ENCODE measurements at regions not wholly inside any gene's neighbourhood (a gene's known extent, or its start where the extent isn't known, plus 50 kb on each side); places are given as distances from the start of the nearest gene placed in this dataset.

- Histone ChIP-seq H3K4me1 (ENCODE audit: control extremely low read depth in 1 of 4, control insufficient read depth in 4 of 4, insufficient read depth in 4 of 4, low read length in 3 of 4) (peaks cover 0 to 6% (median 2%) of the 10 kb centered on the region in 4 experiments), H3K4me3 (ENCODE audit: control insufficient read depth in 1 of 7, extremely low read depth in 1 of 7, insufficient read depth in 4 of 7, low read depth in 2 of 7, low read length in 6 of 7) (no peak overlapping the region), H3K27ac (ENCODE audit: insufficient read depth in 1 of 2, low read depth in 1 of 2, low read length in 2 of 2, poor library complexity in 1 of 2, severe bottlenecking in 2 of 2) (no peak overlapping the region), H3K27me3 (replicated peaks in 2 of 5; ENCODE audit: control insufficient read depth in 4 of 5, insufficient read depth in 5 of 5, low read length in 4 of 5) (peaks cover 2 to 15% (median 6%) of the 10 kb centered on the region in 5 experiments), H3K36me3 (ENCODE audit: control insufficient read depth in 4 of 4, insufficient read depth in 4 of 4, low read length in 3 of 4) (no peaks in the 10 kb centered on the region), H3K9me3 (ENCODE audit: control extremely low read depth in 1 of 5, control insufficient read depth in 4 of 5, insufficient read depth in 2 of 5, low read depth in 1 of 5, low read length in 4 of 5) (no peaks in the 10 kb centered on the region)
- no peak for DNase-seq
- CTCF ChIA-PET = no interaction called here
- POLR2A ChIA-PET = interaction anchor here (0.6 kb wide), 1 partner anchor 25 kb away, joined by 4 read pairs; no protein-coding TSS in a partner anchor
- 86% methylated on average over 1 of the region's 2 CpGs for WGBS (ENCODE audit: insufficient coverage)
These were observed 110.5 kb downstream of the PMP22 start for GRCh38 chr17:15154618-15155017.

GRCh38 chr17:15145621-15146020, 119.5 kb downstream of the PMP22 start:
- POLR2A ChIA-PET = no interaction called here
- DNase-seq = no peak
- no peaks in the 10 kb centered on the region for H3K9me3 ChIP-seq (ENCODE audit: control extremely low read depth in 1 of 5, control insufficient read depth in 4 of 5, insufficient read depth in 2 of 5, low read depth in 1 of 5, low read length in 4 of 5)
- no peak overlapping the region for H3K27ac ChIP-seq (ENCODE audit: insufficient read depth in 1 of 2, low read depth in 1 of 2, low read length in 2 of 2, poor library complexity in 1 of 2, severe bottlenecking in 2 of 2)
- H3K4me1 ChIP-seq (ENCODE audit: control extremely low read depth in 1 of 4, control insufficient read depth in 4 of 4, insufficient read depth in 4 of 4, low read length in 3 of 4) = no peaks in the 10 kb centered on the region
- WGBS (ENCODE audit: insufficient coverage) = 94% methylated on average over 4 of the region's 5 CpGs
- H3K27me3 ChIP-seq (replicated peaks in 2 of 5; ENCODE audit: control insufficient read depth in 4 of 5, insufficient read depth in 5 of 5, low read length in 4 of 5) = peaks cover 0 to 3% (median 0%) of the 10 kb centered on the region in 5 experiments
- no peaks in the 10 kb centered on the region for H3K36me3 ChIP-seq (ENCODE audit: control insufficient read depth in 4 of 4, insufficient read depth in 4 of 4, low read length in 3 of 4)
- H3K4me3 ChIP-seq (ENCODE audit: control insufficient read depth in 1 of 7, extremely low read depth in 1 of 7, insufficient read depth in 4 of 7, low read depth in 2 of 7, low read length in 6 of 7) = no peak overlapping the region
- CTCF ChIA-PET = no interaction called here

GRCh38 chr17:15143524-15143923, 121.6 kb downstream of the PMP22 start:
- Histone ChIP-seq H3K36me3 (ENCODE audit: control insufficient read depth in 4 of 4, insufficient read depth in 4 of 4, low read length in 3 of 4) (no peaks in the 10 kb centered on the region), H3K4me3 (ENCODE audit: control insufficient read depth in 1 of 7, extremely low read depth in 1 of 7, insufficient read depth in 4 of 7, low read depth in 2 of 7, low read length in 6 of 7) (no peak overlapping the region), H3K27me3 (replicated peaks in 2 of 5; ENCODE audit: control insufficient read depth in 4 of 5, insufficient read depth in 5 of 5, low read length in 4 of 5) (peaks cover 0 to 4% (median 0%) of the 10 kb centered on the region in 5 experiments), H3K9me3 (ENCODE audit: control extremely low read depth in 1 of 5, control insufficient read depth in 4 of 5, insufficient read depth in 2 of 5, low read depth in 1 of 5, low read length in 4 of 5) (no peaks in the 10 kb centered on the region), H3K4me1 (ENCODE audit: control extremely low read depth in 1 of 4, control insufficient read depth in 4 of 4, insufficient read depth in 4 of 4, low read length in 3 of 4) (no peaks in the 10 kb centered on the region), H3K27ac (ENCODE audit: insufficient read depth in 1 of 2, low read depth in 1 of 2, low read length in 2 of 2, poor library complexity in 1 of 2, severe bottlenecking in 2 of 2) (no peak overlapping the region)
- CTCF ChIA-PET = no interaction called here
- POLR2A ChIA-PET = no interaction called here
- WGBS (ENCODE audit: insufficient coverage) = 75% methylated on average over 5 of the region's 6 CpGs
- no peak for DNase-seq

- POLR2A ChIA-PET = no interaction called here
- no peak overlapping the region for H3K4me3 ChIP-seq (ENCODE audit: control insufficient read depth in 1 of 7, extremely low read depth in 1 of 7, insufficient read depth in 4 of 7, low read depth in 2 of 7, low read length in 6 of 7)
- CTCF ChIA-PET = no interaction called here
- H3K4me1 ChIP-seq (ENCODE audit: control extremely low read depth in 1 of 4, control insufficient read depth in 4 of 4, insufficient read depth in 4 of 4, low read length in 3 of 4) = no peaks in the 10 kb centered on the region
- no peaks in the 10 kb centered on the region for H3K9me3 ChIP-seq (ENCODE audit: control extremely low read depth in 1 of 5, control insufficient read depth in 4 of 5, insufficient read depth in 2 of 5, low read depth in 1 of 5, low read length in 4 of 5)
- peaks cover 0 to 3% (median 0%) of the 10 kb centered on the region in 5 experiments for H3K27me3 ChIP-seq (replicated peaks in 2 of 5; ENCODE audit: control insufficient read depth in 4 of 5, insufficient read depth in 5 of 5, low read length in 4 of 5)
- H3K27ac ChIP-seq (ENCODE audit: insufficient read depth in 1 of 2, low read depth in 1 of 2, low read length in 2 of 2, poor library complexity in 1 of 2, severe bottlenecking in 2 of 2) = no peak overlapping the region
- peak in 1 of 3 donors; percentile 15 for DNase-seq
- WGBS (ENCODE audit: insufficient coverage) = no CpG with 5 or more reads among the region's 2 CpGs
- no peaks in the 10 kb centered on the region for H3K36me3 ChIP-seq (ENCODE audit: control insufficient read depth in 4 of 4, insufficient read depth in 4 of 4, low read length in 3 of 4)
These were observed 130.8 kb downstream of the PMP22 start for GRCh38 chr17:15134363-15134762.

GRCh38 chr17:15133826-15134225, 131.3 kb downstream of the PMP22 start:
- H3K36me3 ChIP-seq (ENCODE audit: control insufficient read depth in 4 of 4, insufficient read depth in 4 of 4, low read length in 3 of 4) = no peaks in the 10 kb centered on the region
- 100% methylated on average over 2 of the region's 4 CpGs for WGBS (ENCODE audit: insufficient coverage)
- H3K4me1 ChIP-seq (ENCODE audit: control extremely low read depth in 1 of 4, control insufficient read depth in 4 of 4, insufficient read depth in 4 of 4, low read length in 3 of 4) = no peaks in the 10 kb centered on the region
- H3K27me3 ChIP-seq (replicated peaks in 2 of 5; ENCODE audit: control insufficient read depth in 4 of 5, insufficient read depth in 5 of 5, low read length in 4 of 5) = peaks cover 0 to 1% (median 0%) of the 10 kb centered on the region in 5 experiments
- DNase-seq = no peak
- POLR2A ChIA-PET = no interaction called here
- no peak overlapping the region for H3K4me3 ChIP-seq (ENCODE audit: control insufficient read depth in 1 of 7, extremely low read depth in 1 of 7, insufficient read depth in 4 of 7, low read depth in 2 of 7, low read length in 6 of 7)
- H3K27ac ChIP-seq (ENCODE audit: insufficient read depth in 1 of 2, low read depth in 1 of 2, low read length in 2 of 2, poor library complexity in 1 of 2, severe bottlenecking in 2 of 2) = no peak overlapping the region
- CTCF ChIA-PET = no interaction called here
- no peaks in the 10 kb centered on the region for H3K9me3 ChIP-seq (ENCODE audit: control extremely low read depth in 1 of 5, control insufficient read depth in 4 of 5, insufficient read depth in 2 of 5, low read depth in 1 of 5, low read length in 4 of 5)

GRCh38 chr17:15133143-15133542, 132.0 kb downstream of the PMP22 start:
- Histone ChIP-seq H3K27ac (ENCODE audit: insufficient read depth in 1 of 2, low read depth in 1 of 2, low read length in 2 of 2, poor library complexity in 1 of 2, severe bottlenecking in 2 of 2) (no peak overlapping the region), H3K9me3 (ENCODE audit: control extremely low read depth in 1 of 5, control insufficient read depth in 4 of 5, insufficient read depth in 2 of 5, low read depth in 1 of 5, low read length in 4 of 5) (no peaks in the 10 kb centered on the region), H3K4me3 (ENCODE audit: control insufficient read depth in 1 of 7, extremely low read depth in 1 of 7, insufficient read depth in 4 of 7, low read depth in 2 of 7, low read length in 6 of 7) (no peak overlapping the region), H3K36me3 (ENCODE audit: control insufficient read depth in 4 of 4, insufficient read depth in 4 of 4, low read length in 3 of 4) (no peaks in the 10 kb centered on the region), H3K27me3 (replicated peaks in 2 of 5; ENCODE audit: control insufficient read depth in 4 of 5, insufficient read depth in 5 of 5, low read length in 4 of 5) (peaks cover 0 to 1% (median 0%) of the 10 kb centered on the region in 5 experiments), H3K4me1 (ENCODE audit: control extremely low read depth in 1 of 4, control insufficient read depth in 4 of 4, insufficient read depth in 4 of 4, low read length in 3 of 4) (no peaks in the 10 kb centered on the region)
- ChIA-PET CTCF (no interaction called here), POLR2A (no interaction called here)
- no peak for DNase-seq
- WGBS (ENCODE audit: insufficient coverage) = 98% methylated on average over 6 of the region's 6 CpGs

- Histone ChIP-seq H3K36me3 (ENCODE audit: control insufficient read depth in 4 of 4, insufficient read depth in 4 of 4, low read length in 3 of 4) (no peaks in the 10 kb centered on the region), H3K27me3 (replicated peaks in 2 of 5; ENCODE audit: control insufficient read depth in 4 of 5, insufficient read depth in 5 of 5, low read length in 4 of 5) (peaks cover 0 to 1% (median 0%) of the 10 kb centered on the region in 5 experiments), H3K27ac (ENCODE audit: insufficient read depth in 1 of 2, low read depth in 1 of 2, low read length in 2 of 2, poor library complexity in 1 of 2, severe bottlenecking in 2 of 2) (no peak overlapping the region), H3K4me3 (ENCODE audit: control insufficient read depth in 1 of 7, extremely low read depth in 1 of 7, insufficient read depth in 4 of 7, low read depth in 2 of 7, low read length in 6 of 7) (no peak overlapping the region), H3K9me3 (ENCODE audit: control extremely low read depth in 1 of 5, control insufficient read depth in 4 of 5, insufficient read depth in 2 of 5, low read depth in 1 of 5, low read length in 4 of 5) (no peaks in the 10 kb centered on the region), H3K4me1 (ENCODE audit: control extremely low read depth in 1 of 4, control insufficient read depth in 4 of 4, insufficient read depth in 4 of 4, low read length in 3 of 4) (no peaks in the 10 kb centered on the region)
- WGBS (ENCODE audit: insufficient coverage) = 86% methylated on average over 2 of the region's 2 CpGs
- no peak for DNase-seq
- POLR2A ChIA-PET = interaction anchor here (0.7 kb wide), 1 partner anchor 1866 kb away, joined by 4 read pairs; no protein-coding TSS in a partner anchor
- CTCF ChIA-PET = no interaction called here
These were observed 134.7 kb downstream of the PMP22 start for GRCh38 chr17:15130426-15130825.
